H1 (cell line): ENCODE measurements at regions not wholly inside any gene's neighbourhood (a gene's known extent, or its start where the extent isn't known, plus 50 kb on each side); places are given as distances from the start of the nearest gene placed in this dataset.

Source experiments
- CTCF ChIA-PET: fragments of 300-600 bp; sonication (Branson Sonifier 250); formaldehyde crosslinking; loops from one replicate; lab custom pipeline; 2021; ENCODE audit not compliant: partially characterized antibody; lab: Charles Lee
- POLR2A ChIA-PET: fragments of 300-600 bp; sonication (Branson Sonifier 250); formaldehyde crosslinking; loops from one replicate; lab custom pipeline; 2021; ENCODE audit warnings: inconsistent platforms; ENCODE audit not compliant: partially characterized antibody; lab: Charles Lee
- DNase-seq, 2 experiments: peaks; one replicate each; pipeline versions ENCODE4 v3.0.0 to v3.0.0-alpha.2; 2010 to 2022; ENCODE audit warnings: low spot score in 2 of 2, low read depth in 1 of 2, mixed read lengths in 1 of 2
- FAIRE-seq: peaks from 2 replicates; lab custom pipeline; 2011; peaks lifted over from hg19 to GRCh38; lab: Jason Lieb, UNC
- H2AFZ ChIP-seq: 2 replicates; pipeline ENCODE4 v1.8.1; 2012; ENCODE audit warnings: low read length, inconsistent platforms
- H2AK5ac ChIP-seq: 2 replicates; pipeline ENCODE4 v1.6.1; 2013; ENCODE audit warnings: low read depth, low read length
- H2BK120ac ChIP-seq: replicated peaks from 2 replicates; pipeline ENCODE3; 2013; ENCODE audit warnings: low read depth, low read length, inconsistent platforms
- H2BK12ac ChIP-seq: 2 replicates; pipeline ENCODE4 v1.6.1; 2013; ENCODE audit warnings: low read depth, low read length
- H2BK15ac ChIP-seq: 2 replicates; pipeline ENCODE4 v1.6.1; 2013; ENCODE audit warnings: low read length
- H2BK20ac ChIP-seq: 2 replicates; pipeline ENCODE4 v1.6.1; 2013; ENCODE audit warnings: low read length
- H2BK5ac ChIP-seq: 2 replicates; pipeline ENCODE4 v1.6.1; 2013; ENCODE audit warnings: low read depth, low read length
- H3K14ac ChIP-seq: 2 replicates; pipeline ENCODE4 v1.6.1; 2013; ENCODE audit warnings: inconsistent platforms; ENCODE audit not compliant: insufficient read length
- H3K18ac ChIP-seq: 2 replicates; pipeline ENCODE4 v1.6.1; 2013; ENCODE audit warnings: low read length; ENCODE audit errors: extremely low read depth
- H3K23ac ChIP-seq: 2 replicates; pipeline ENCODE4 v1.6.1; 2013; ENCODE audit warnings: inconsistent platforms; ENCODE audit not compliant: insufficient read length
- H3K23me2 ChIP-seq: 2 replicates; pipeline ENCODE4 v1.6.1; 2013; ENCODE audit warnings: low read depth, low read length
- H3K27ac ChIP-seq: 2 replicates; pipeline ENCODE4 v1.6.1; 2011; ENCODE audit warnings: low read depth, low read length, inconsistent platforms
- H3K27me3 ChIP-seq, 4 experiments: replicated peaks in 1 of 4; 1 replicate in 1 of 4; 2 replicates in 3 of 4; pipeline versions ENCODE4 v1.6.1 to v1.8.1; 2011 to 2013; ENCODE audit warnings: low read length in 3 of 4, mild to moderate bottlenecking in 3 of 4, inconsistent platforms in 2 of 4, mixed read lengths in 2 of 4, moderate library complexity in 1 of 4; ENCODE audit not compliant: control insufficient read depth in 3 of 4, insufficient read depth in 3 of 4; ENCODE audit errors: extremely low read depth in 1 of 4
- H3K36me3 ChIP-seq, 4 experiments: 2 replicates each; pipeline versions ENCODE4 v1.6.1 to v1.8.1; 2011 to 2013; ENCODE audit warnings: mild to moderate bottlenecking in 4 of 4, low read length in 3 of 4, moderate library complexity in 2 of 4, control low read depth in 1 of 4, inconsistent platforms in 1 of 4; ENCODE audit not compliant: insufficient read depth in 4 of 4, control insufficient read depth in 2 of 4
- H3K4ac ChIP-seq: replicated peaks from 2 replicates; pipeline ENCODE3; 2013; ENCODE audit warnings: low read length, low read depth, mixed read lengths, inconsistent platforms; ENCODE audit not compliant: insufficient read length
- H3K4me1 ChIP-seq, 4 experiments: replicated peaks in 1 of 4; 1 replicate in 1 of 4; 2 replicates in 3 of 4; pipeline versions ENCODE4 v1.6.1 to v1.8.1; 2011 to 2013; ENCODE audit warnings: low read length in 3 of 4, inconsistent platforms in 2 of 4, mixed read lengths in 1 of 4; ENCODE audit not compliant: insufficient read depth in 4 of 4, control insufficient read depth in 3 of 4
- H3K4me2 ChIP-seq, 2 experiments: 2 replicates each; pipeline versions ENCODE4 v1.6.1 to v1.8.1; 2011 to 2013; ENCODE audit warnings: low read depth in 2 of 2, low read length in 2 of 2, control low read depth in 1 of 2, inconsistent platforms in 1 of 2, mild to moderate bottlenecking in 1 of 2; ENCODE audit not compliant: insufficient read depth in 1 of 2
- H3K4me3 ChIP-seq, 4 experiments: fragments of 200-600, 300-600 bp in 1 of 4; sonication (generic), shearing (Covaris generic), sonication (Bioruptor Twin) in 1 of 4; 2 replicates each; pipeline versions ENCODE4 v1.5.1 to v1.8.1; 2011 to 2016; ENCODE audit warnings: low read length in 4 of 4, low read depth in 3 of 4, control low read depth in 2 of 4, inconsistent platforms in 2 of 4, mild to moderate bottlenecking in 2 of 4, mixed read lengths in 1 of 4, moderate library complexity in 1 of 4; ENCODE audit not compliant: insufficient read depth in 2 of 4; ENCODE audit errors: extremely low read depth in 1 of 4
- H3K56ac ChIP-seq: replicated peaks from 2 replicates; pipeline ENCODE3; 2013; ENCODE audit warnings: low read depth, mild to moderate bottlenecking, mixed read lengths, low read length, inconsistent platforms; ENCODE audit not compliant: insufficient read length
- H3K79me1 ChIP-seq: 2 replicates; pipeline ENCODE4 v1.6.1; 2013; ENCODE audit warnings: low read depth, low read length, control low read depth
- H3K79me2 ChIP-seq, 2 experiments: 2 replicates each; pipeline versions ENCODE4 v1.6.1 to v1.8.1; 2012 to 2013; ENCODE audit warnings: low read length in 2 of 2, mild to moderate bottlenecking in 2 of 2, inconsistent platforms in 1 of 2; ENCODE audit not compliant: insufficient read depth in 2 of 2, control insufficient read depth in 1 of 2
- H3K9ac ChIP-seq, 4 experiments: replicated peaks in 1 of 4; 1 replicate in 1 of 4; 2 replicates in 3 of 4; pipeline versions ENCODE4 v1.6.1 to v1.8.1; 2011 to 2013; ENCODE audit warnings: low read depth in 3 of 4, low read length in 3 of 4, control low read depth in 2 of 4, mild to moderate bottlenecking in 2 of 4, moderate library complexity in 2 of 4, inconsistent platforms in 1 of 4; ENCODE audit errors: extremely low read depth in 1 of 4
- H3K9me3 ChIP-seq, 2 experiments: 2 replicates each; pipeline versions ENCODE4 v1.6.1 to v1.8.1; 2012 to 2013; ENCODE audit warnings: mild to moderate bottlenecking in 2 of 2, moderate library complexity in 2 of 2, control low read depth in 1 of 2, inconsistent platforms in 1 of 2, low read depth in 1 of 2, low read length in 1 of 2, mixed read lengths in 1 of 2; ENCODE audit not compliant: insufficient read depth in 2 of 2
- H4K20me1 ChIP-seq, 2 experiments: replicated peaks in 1 of 2; 2 replicates each; pipeline versions ENCODE3 to v1.8.1; 2011 to 2013; ENCODE audit warnings: inconsistent platforms in 2 of 2, low read length in 2 of 2, mild to moderate bottlenecking in 1 of 2; ENCODE audit not compliant: insufficient read depth in 2 of 2, control insufficient read depth in 1 of 2
- H4K5ac ChIP-seq: 2 replicates; pipeline ENCODE4 v1.6.1; 2013; ENCODE audit warnings: low read length, low read depth, mixed read lengths, inconsistent platforms; ENCODE audit not compliant: insufficient read length
- H4K8ac ChIP-seq: 2 replicates; pipeline ENCODE4 v1.8.0; 2013; ENCODE audit warnings: mild to moderate bottlenecking, moderate library complexity, low read length, inconsistent platforms; ENCODE audit not compliant: insufficient read depth; ENCODE audit errors: extremely low read depth
- H4K91ac ChIP-seq: replicated peaks from 2 replicates; pipeline ENCODE3; 2013; ENCODE audit warnings: low read length, mixed read lengths, inconsistent platforms; ENCODE audit not compliant: insufficient read length
- CTBP2 ChIP-seq: IDR thresholded peaks from 2 replicates; pipeline ENCODE4 v1.7.0; 2011; ENCODE audit warnings: borderline replicate concordance, mild to moderate bottlenecking, moderate library complexity, mixed read lengths, low read length; ENCODE audit not compliant: insufficient read depth, insufficient read length
- JUN ChIP-seq: IDR thresholded peaks from 2 replicates; pipeline ENCODE4 v1.6.1; 2011; ENCODE audit warnings: low read depth, mild to moderate bottlenecking, improper control_type of control experiment, low read length
- NRF1 ChIP-seq: IDR thresholded peaks from 2 replicates; pipeline ENCODE4 v1.6.1; 2011; ENCODE audit warnings: mild to moderate bottlenecking, low read depth, low read length, improper control_type of control experiment
- RXRA ChIP-seq: IDR thresholded peaks from 2 replicates; pipeline ENCODE4 v1.6.1; 2011; ENCODE audit warnings: low read depth, mild to moderate bottlenecking, low read length, moderate library complexity; ENCODE audit not compliant: insufficient read depth
- SIX5 ChIP-seq: IDR thresholded peaks from 2 replicates; pipeline ENCODE4 v1.6.1; 2011; ENCODE audit warnings: mild to moderate bottlenecking, low read depth, low read length
- WGBS, 2 experiments: shearing (Covaris generic) in 1 of 2; methylation state at CpG; one replicate each; pipeline versions ENCODE4 v1.1.6 to v1.1.7; 2013 to 2015; ENCODE audit warnings: low lambda C conversion rate in 2 of 2, mixed read lengths in 2 of 2, inconsistent platforms in 1 of 2, low coverage in 1 of 2, missing lambda C conversion rate in 1 of 2; ENCODE audit not compliant: insufficient replicate concordance in 2 of 2, insufficient coverage in 1 of 2, insufficient read length in 1 of 2; ENCODE audit errors: extremely low coverage in 1 of 2, missing lambda C conversion rate in 1 of 2; 5-methylcytosine and 5-hydroxymethylcytosine counted together

DNA sequence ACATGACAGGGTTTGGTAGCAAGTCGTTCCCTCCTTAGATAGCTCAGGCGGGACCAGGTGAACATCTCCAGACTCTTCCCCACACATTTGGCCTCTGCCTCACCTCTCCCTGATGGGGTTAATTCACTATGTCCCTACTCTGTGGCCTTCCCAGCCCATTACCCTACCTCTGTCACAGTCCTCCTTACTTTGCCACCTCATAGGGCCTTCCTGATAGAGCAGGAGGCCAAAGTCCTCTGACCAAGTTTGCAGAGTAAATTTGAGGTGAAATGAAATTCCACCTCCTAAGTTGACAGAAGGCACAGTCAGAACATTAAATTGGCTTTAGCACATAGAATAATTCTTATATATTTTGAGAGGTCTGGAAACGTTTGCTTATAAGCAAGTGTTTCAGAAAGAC lies 53.1 kb upstream of the ARMC2 start:
- H3K27ac ChIP-seq = no peak overlapping the region
- no peak overlapping the region for H4K91ac ChIP-seq
- DNase-seq (no peak), FAIRE-seq (no peak)
- H3K4me2 ChIP-seq = no peak overlapping the region
- H3K79me1 ChIP-seq = no peaks in the 10 kb centered on the region
- H2AFZ ChIP-seq = no peak overlapping the region
- no peaks in the 10 kb centered on the region for H3K23me2 ChIP-seq
- H2BK120ac ChIP-seq = no peak overlapping the region
- H3K36me3 ChIP-seq = no peaks in the 10 kb centered on the region
- no peak overlapping the region for H2BK5ac ChIP-seq
- H3K27me3 ChIP-seq = no peaks in the 10 kb centered on the region
- H2AK5ac ChIP-seq = no peak overlapping the region
- H3K4me3 ChIP-seq = no peak overlapping the region
- no peak overlapping the region for H3K14ac ChIP-seq
- H3K9me3 ChIP-seq = no peaks in the 10 kb centered on the region
- H2BK20ac ChIP-seq = no peak overlapping the region
- no peaks in the 10 kb centered on the region for H3K79me2 ChIP-seq
- no peaks in the 10 kb centered on the region for H3K4me1 ChIP-seq
- ChIA-PET POLR2A (no interaction called here), CTCF (interaction anchor here (1.3 to 1.5 kb wide), 2 partner anchors 11 to 15 kb away, joined by 3 read pairs; no protein-coding TSS in a partner anchor)
- no peak overlapping the region for H3K4ac ChIP-seq
- H3K9ac ChIP-seq = no peak overlapping the region
- WGBS, 2 experiments = 88% methylated on average over 3 of the region's 3 CpGs; no CpG with 5 or more reads in 1 of the 2 experiments
- no peak overlapping the region for H4K5ac ChIP-seq
- no peak overlapping the region for H3K23ac ChIP-seq
- no peak overlapping the region for H4K8ac ChIP-seq
- no peak overlapping the region for H3K18ac ChIP-seq
- no peak overlapping the region for H3K56ac ChIP-seq
- H4K20me1 ChIP-seq = no peaks in the 10 kb centered on the region
- no peak overlapping the region for H2BK12ac ChIP-seq
- H2BK15ac ChIP-seq = no peak overlapping the region
- TF ChIP-seq RXRA (no peak), JUN (no peak), NRF1 (no peak), SIX5 (no peak), CTBP2 (no peak)
